ENCODE measurements at regions not wholly inside any gene's neighbourhood (a gene's known extent, or its start where the extent isn't known, plus 50 kb on each side); places are given as distances from the start of the nearest gene placed in this dataset.

DNA sequence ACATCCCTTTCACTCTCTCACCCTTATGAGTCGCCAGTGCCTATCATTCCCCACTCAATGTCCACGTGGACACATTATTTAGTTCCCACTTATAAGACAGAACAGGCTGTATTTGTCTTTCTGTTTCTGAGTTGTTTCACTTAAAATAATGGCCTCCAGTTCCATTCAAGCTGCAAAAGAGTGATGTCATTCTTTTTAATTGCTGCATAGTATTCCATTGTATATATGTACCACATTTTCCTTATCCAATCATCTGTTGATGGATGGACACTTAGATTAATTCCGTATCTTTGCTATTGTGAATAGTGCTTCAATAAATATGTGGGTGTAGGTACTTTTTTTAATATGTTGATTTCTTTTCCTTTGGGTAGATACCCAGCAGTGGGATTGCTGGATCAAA, 79.1 kb downstream of the ZNF365 start:
- Histone ChIP-seq H3K4me1 (ENCODE audit: insufficient read depth, low read length) (no peaks in the 10 kb centered on the region), H3K9ac (ENCODE audit: low read depth, low read length) (no peak overlapping the region), H3K9me3 (ENCODE audit: control insufficient read depth, insufficient read depth, low read length) (no peaks in the 10 kb centered on the region), H3K36me3 (ENCODE audit: insufficient read depth, low read length) (no peaks in the 10 kb centered on the region)

DNA sequence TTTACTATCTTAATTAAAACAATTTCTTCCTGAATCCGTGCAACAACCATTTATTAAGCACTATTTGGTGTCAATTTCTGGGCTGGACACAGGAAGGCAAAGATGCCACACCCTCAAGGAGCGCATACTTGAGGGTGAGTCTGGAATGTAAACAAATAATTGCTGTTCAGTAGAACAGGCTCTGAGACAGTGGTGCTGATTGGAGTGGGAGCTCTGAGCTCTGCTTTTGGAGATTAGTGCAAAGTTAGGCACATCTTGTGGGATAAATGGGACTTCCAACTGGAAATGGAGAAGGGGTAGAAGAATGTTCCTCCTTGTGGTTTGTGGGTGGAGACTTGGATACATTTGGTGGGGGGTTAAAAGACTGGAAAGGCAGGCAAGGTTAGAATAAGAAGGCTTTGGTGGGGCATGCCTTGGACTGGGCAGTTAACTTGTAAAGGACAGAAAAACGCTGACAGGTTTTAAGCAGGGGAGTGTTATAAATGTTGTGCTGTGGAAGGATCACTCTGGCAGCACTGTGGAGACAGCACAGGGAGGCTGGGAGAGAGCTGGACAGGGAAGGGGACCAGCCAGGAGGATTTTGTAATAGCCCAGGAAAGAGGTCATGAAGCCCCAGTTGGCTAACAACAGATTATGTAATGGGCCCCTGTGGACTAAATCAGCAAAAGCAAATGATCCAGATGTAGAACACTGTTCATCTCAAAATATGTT, 80.7 kb downstream of the ZNF365 start:
- Histone ChIP-seq H3K9ac (ENCODE audit: low read depth, low read length) (no peak overlapping the region), H3K36me3 (ENCODE audit: insufficient read depth, low read length) (no peaks in the 10 kb centered on the region), H3K4me1 (ENCODE audit: insufficient read depth, low read length) (no peaks in the 10 kb centered on the region), H3K9me3 (ENCODE audit: control insufficient read depth, insufficient read depth, low read length) (no peaks in the 10 kb centered on the region)

DNA sequence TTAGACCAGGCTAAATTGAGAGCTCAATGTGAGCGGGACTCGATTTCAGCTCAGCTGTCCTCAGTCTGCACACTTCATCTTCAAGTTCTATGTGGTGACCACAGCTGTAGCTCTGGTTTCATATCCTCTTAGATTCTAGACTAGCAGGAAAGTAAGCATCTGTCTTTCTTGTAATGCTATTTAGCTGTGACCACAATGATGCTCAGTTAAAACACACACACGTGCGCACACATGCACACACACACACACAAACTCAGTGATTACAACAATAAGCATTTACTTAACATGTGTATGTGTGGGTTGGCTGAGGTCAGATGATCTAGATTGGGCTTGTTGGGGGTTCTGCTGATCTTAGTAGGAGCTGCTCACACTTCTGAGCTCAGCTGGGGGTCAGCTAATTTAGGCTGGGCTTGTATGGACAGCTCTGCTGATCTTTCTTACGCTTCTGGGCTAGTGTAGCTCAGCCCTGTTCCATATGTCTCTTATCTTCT, 82.5 kb downstream of the ZNF365 start:
- Histone ChIP-seq H3K4me1 (ENCODE audit: insufficient read depth, low read length) (no peaks in the 10 kb centered on the region), H3K9me3 (ENCODE audit: control insufficient read depth, insufficient read depth, low read length) (no peaks in the 10 kb centered on the region), H3K9ac (ENCODE audit: low read depth, low read length) (no peak overlapping the region), H3K36me3 (ENCODE audit: insufficient read depth, low read length) (no peaks in the 10 kb centered on the region)

DNA sequence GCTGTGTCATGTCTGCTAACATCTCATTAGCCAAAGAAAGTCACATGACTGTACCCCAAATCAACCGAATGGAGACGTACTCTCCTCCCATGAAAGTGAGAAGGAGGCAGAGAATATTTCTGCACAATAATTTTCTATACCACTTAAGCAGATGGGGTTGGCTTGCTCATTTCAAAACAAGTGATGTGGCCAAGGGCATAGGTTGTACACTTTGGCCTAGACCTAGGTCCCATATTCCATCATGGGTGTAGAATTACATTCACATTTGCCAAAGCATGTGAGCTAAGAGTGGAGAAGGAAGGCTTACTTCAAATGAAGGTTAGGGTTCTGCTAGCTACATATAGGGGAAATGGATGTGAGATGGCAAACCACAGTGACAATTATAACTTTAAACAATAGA, 83.0 kb downstream of the ZNF365 start:
- no peak overlapping the region for H3K9ac ChIP-seq (ENCODE audit: low read depth, low read length)
- no peaks in the 10 kb centered on the region for H3K4me1 ChIP-seq (ENCODE audit: insufficient read depth, low read length)
- no peaks in the 10 kb centered on the region for H3K36me3 ChIP-seq (ENCODE audit: insufficient read depth, low read length)
- H3K9me3 ChIP-seq (ENCODE audit: control insufficient read depth, insufficient read depth, low read length) = no peaks in the 10 kb centered on the region

DNA sequence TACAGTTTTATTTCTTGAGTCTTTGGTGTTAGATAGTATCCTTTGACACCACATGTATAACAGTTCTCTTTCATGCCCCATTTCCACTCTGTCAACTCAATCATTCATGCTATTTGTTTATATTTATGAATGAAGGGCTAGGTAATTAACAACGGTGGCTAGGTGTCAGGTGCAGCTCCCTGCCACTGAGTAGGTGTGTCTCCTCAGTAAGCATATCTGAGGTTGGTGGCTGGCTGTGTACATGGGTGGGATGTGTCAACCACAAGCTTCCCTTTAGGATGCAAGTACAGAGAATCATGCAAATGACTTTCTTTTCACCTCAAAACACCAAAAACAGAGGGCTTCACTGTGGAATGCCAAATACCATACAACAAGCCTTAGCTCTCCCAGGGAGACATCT, 83.4 kb downstream of the ZNF365 start:
- H3K4me1 ChIP-seq (ENCODE audit: insufficient read depth, low read length) = no peaks in the 10 kb centered on the region
- H3K36me3 ChIP-seq (ENCODE audit: insufficient read depth, low read length) = no peaks in the 10 kb centered on the region
- no peaks in the 10 kb centered on the region for H3K9me3 ChIP-seq (ENCODE audit: control insufficient read depth, insufficient read depth, low read length)
- H3K9ac ChIP-seq (ENCODE audit: low read depth, low read length) = no peak overlapping the region

DNA sequence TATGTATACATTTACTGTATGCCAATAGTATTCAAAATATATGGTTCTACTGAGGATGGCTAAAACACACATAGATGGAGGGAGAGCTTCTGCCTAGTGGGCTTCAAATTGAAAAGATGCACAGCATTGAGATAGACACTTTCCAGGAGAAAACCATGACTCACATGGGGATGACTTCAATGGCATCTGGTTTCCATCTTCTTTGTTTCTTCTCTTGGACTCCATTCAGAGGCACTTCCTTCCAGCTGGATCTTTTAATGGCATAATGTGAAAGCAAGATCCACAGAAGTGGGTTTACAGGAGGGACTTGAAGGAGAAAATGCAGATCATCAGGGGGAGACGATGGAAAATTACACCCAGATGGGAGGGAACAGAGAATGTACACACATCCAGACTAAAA, 84.9 kb downstream of the ZNF365 start:
- Histone ChIP-seq H3K36me3 (ENCODE audit: insufficient read depth, low read length) (no peaks in the 10 kb centered on the region), H3K9ac (ENCODE audit: low read depth, low read length) (no peak overlapping the region), H3K9me3 (ENCODE audit: control insufficient read depth, insufficient read depth, low read length) (no peaks in the 10 kb centered on the region), H3K4me1 (ENCODE audit: insufficient read depth, low read length) (no peaks in the 10 kb centered on the region)

DNA sequence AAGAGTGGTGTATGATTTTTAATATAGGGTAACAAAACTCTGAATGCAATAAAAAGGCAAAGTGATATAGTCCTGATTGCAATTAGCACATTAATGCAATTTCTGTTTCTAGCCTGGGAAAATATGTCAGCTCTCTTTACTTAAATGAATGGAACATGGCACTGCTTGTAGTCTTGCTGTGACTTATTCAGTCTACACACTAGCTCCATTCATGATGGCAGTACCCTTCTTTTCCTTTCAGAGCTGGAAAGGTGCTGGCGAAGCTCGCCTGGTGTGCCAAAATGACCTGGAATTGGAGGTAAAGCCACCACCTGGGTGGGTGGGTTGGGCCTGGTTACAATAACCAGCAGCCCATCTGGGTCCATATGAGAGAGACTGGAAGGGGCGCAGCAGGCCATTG, 85.3 kb downstream of the ZNF365 start:
- Histone ChIP-seq H3K9ac (ENCODE audit: low read depth, low read length) (no peak overlapping the region), H3K4me1 (ENCODE audit: insufficient read depth, low read length) (no peaks in the 10 kb centered on the region), H3K9me3 (ENCODE audit: control insufficient read depth, insufficient read depth, low read length) (no peaks in the 10 kb centered on the region), H3K36me3 (ENCODE audit: insufficient read depth, low read length) (no peaks in the 10 kb centered on the region)

DNA sequence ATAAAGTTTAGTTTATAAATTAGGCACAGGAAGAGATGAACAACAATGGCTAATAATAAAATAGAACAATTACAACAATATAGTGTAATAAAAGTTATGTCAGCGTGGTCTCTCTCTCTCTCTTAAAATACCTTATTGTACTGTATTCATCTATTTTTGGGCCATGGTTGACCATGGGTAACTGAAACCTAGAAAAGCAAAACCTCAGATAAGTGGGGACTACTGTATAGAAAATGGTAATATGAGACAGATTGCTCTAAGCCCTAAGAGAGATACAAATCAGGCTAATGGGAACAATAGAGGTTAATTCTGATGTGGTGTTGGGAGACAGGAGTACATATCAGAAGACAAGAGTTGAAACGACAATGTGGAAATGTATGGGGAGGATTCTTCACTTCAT, 86.2 kb downstream of the ZNF365 start:
- H3K36me3 ChIP-seq (ENCODE audit: insufficient read depth, low read length) = no peaks in the 10 kb centered on the region
- no peaks in the 10 kb centered on the region for H3K9me3 ChIP-seq (ENCODE audit: control insufficient read depth, insufficient read depth, low read length)
- H3K9ac ChIP-seq (ENCODE audit: low read depth, low read length) = no peak overlapping the region
- no peaks in the 10 kb centered on the region for H3K4me1 ChIP-seq (ENCODE audit: insufficient read depth, low read length)

DNA sequence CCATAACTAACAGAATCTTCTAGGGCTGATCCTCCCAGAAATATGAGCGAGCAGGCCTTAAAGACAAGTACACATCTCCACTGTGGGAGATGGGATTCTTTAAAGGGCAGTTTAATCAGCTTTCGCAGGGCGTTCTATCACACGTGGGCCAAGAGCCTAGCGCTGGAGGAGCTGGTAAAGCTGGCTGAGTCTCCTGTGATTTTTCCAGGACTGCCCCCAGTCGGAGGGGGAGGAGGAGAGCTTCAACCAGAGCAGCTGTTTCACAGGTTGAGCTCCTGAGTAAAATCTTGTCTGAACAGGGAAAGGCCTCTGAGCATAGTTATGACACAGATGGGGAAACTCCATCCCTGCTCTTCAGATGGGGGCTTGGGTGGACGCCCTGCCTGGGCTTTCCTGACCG, 87.0 kb downstream of the ZNF365 start:
- H3K9ac ChIP-seq (ENCODE audit: low read depth, low read length) = no peak overlapping the region
- H3K36me3 ChIP-seq (ENCODE audit: insufficient read depth, low read length) = no peaks in the 10 kb centered on the region
- H3K9me3 ChIP-seq (ENCODE audit: control insufficient read depth, insufficient read depth, low read length) = no peaks in the 10 kb centered on the region
- no peaks in the 10 kb centered on the region for H3K4me1 ChIP-seq (ENCODE audit: insufficient read depth, low read length)

DNA sequence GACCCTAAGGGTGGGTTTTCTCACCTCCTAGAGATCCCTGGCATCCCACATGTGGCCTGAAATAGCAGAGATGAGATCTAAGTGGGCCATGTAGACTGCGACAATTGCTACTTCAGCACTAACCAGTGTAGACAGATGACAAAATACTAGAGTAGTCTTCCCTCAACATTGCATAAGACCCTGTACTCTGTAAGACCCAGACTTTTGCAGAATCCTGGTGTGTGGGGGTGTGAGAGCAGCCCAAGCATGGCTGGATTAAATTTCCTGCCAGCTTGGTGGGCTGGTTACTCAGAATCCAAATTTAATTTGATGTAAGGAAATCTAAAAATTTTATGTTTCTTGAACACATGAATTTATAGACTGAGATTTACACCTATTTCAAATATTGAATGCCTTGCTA, 88.3 kb downstream of the ZNF365 start:
- H3K36me3 ChIP-seq (ENCODE audit: insufficient read depth, low read length) = no peaks in the 10 kb centered on the region
- H3K9ac ChIP-seq (ENCODE audit: low read depth, low read length) = no peak overlapping the region
- no peaks in the 10 kb centered on the region for H3K9me3 ChIP-seq (ENCODE audit: control insufficient read depth, insufficient read depth, low read length)
- H3K4me1 ChIP-seq (ENCODE audit: insufficient read depth, low read length) = no peaks in the 10 kb centered on the region; the same call in 1 of the 2 replicates

DNA sequence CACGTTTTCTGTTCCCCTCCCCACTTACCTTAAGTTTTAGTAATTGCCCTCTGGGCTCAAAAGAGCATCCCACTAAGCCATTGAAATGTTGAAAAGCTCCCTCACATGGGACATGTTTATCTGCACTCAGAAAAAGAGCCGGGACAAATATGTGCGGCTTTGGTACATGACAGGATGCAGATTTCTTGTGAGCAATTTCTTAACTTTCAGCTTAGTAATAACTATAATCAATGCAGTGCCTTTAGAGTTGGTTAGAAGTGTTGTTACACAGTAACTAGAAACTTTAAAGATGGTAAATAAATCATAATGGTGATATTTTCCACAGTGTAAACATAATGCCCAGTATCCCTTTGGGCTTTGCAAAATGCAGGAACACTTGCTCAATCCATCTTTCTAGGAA, 89.2 kb downstream of the ZNF365 start:
- Histone ChIP-seq H3K36me3 (ENCODE audit: insufficient read depth, low read length) (no peaks in the 10 kb centered on the region), H3K9ac (ENCODE audit: low read depth, low read length) (no peak overlapping the region), H3K4me1 (ENCODE audit: insufficient read depth, low read length) (no peaks in the 10 kb centered on the region; the same call in 1 of the 2 replicates), H3K9me3 (ENCODE audit: control insufficient read depth, insufficient read depth, low read length) (no peaks in the 10 kb centered on the region)

DNA sequence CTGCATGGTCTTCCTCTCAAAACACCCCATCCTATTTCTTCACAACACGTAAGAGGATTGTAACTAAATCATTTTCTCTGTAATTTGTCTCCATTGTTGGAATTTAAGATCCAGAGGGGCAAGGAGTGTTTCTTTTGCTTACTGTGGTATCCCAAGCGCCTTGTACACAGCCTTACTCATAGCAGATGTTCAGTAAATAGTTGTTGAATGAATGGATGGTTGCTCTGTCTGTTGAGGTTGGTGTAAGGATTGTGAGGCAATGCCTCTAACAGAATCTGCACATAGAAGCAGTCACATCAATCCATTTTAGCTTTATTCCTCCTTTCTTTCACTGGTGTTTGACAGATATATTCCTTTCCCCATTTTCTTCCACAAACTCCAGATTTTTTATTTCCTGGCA, 90.1 kb downstream of the ZNF365 start:
- H3K4me1 ChIP-seq (ENCODE audit: insufficient read depth, low read length) = no peaks in the 10 kb centered on the region; the same call in 1 of the 2 replicates
- H3K9ac ChIP-seq (ENCODE audit: low read depth, low read length) = no peak overlapping the region
- no peaks in the 10 kb centered on the region for H3K9me3 ChIP-seq (ENCODE audit: control insufficient read depth, insufficient read depth, low read length)
- H3K36me3 ChIP-seq (ENCODE audit: insufficient read depth, low read length) = no peaks in the 10 kb centered on the region

DNA sequence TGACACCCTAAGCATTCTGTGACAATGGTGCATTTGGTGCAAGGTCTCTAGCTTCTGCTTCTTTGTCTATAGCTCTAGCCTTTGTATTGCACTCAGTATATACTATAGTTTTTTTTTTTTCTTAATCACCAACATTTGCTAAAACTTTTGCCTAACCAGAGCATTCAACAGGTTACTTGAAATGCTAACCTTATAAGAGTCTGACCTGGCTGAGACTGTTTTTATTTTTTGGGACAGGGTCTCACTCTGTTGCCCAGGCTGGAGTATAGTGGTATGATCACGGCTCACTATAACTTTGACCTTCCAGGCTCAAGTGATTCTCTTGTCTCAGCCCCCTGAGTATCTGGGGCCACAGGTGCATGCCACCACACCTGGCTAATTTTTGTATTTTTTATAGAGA, 92.4 kb downstream of the ZNF365 start:
- no peaks in the 10 kb centered on the region; the same call in 1 of the 2 replicates for H3K4me1 ChIP-seq (ENCODE audit: insufficient read depth, low read length)
- H3K9ac ChIP-seq (ENCODE audit: low read depth, low read length) = no peak overlapping the region
- no peaks in the 10 kb centered on the region for H3K9me3 ChIP-seq (ENCODE audit: control insufficient read depth, insufficient read depth, low read length)
- H3K36me3 ChIP-seq (ENCODE audit: insufficient read depth, low read length) = no peaks in the 10 kb centered on the region

DNA sequence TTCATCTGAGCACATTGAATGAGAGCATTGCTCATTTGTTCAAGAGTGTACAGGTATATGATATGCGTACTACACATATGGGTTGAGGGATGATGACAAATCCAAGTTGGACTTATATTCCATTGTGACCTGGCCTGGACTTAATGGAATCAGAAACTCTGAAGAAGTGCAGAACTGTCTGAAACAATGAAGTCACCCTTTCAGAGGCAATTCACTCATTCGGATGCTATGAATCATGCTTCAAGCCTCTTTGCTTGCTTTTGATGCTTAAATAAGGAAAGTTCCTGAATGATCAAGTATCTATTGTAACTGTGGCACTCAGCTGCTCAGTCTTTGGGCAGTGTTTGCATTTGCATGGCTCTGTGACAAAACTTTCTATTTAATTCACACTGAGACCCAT, 93.4 kb downstream of the ZNF365 start:
- Histone ChIP-seq H3K9me3 (ENCODE audit: control insufficient read depth, insufficient read depth, low read length) (no peaks in the 10 kb centered on the region), H3K9ac (ENCODE audit: low read depth, low read length) (no peak overlapping the region), H3K36me3 (ENCODE audit: insufficient read depth, low read length) (no peaks in the 10 kb centered on the region), H3K4me1 (ENCODE audit: insufficient read depth, low read length) (no peaks in the 10 kb centered on the region; the same call in 1 of the 2 replicates)

DNA sequence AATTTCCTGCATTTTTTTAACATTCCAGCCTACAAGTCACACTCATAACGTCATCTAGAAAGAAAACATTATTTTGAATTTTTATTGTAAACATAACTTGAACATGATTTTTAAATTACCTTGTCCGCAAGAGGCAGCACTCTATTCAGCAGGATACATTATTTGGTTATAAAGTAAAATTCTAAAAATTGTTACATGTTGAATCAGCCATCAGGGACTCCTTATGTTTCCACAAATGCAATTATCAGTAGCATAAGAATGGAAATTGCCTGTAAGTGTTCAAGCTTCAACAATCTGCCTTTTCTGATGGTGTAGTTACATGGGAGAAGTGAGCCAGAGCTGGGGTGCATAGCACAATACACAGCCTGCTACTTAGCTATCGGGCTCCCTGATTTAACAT, 97.5 kb downstream of the ZNF365 start:
- H3K9ac ChIP-seq (ENCODE audit: low read depth, low read length) = no peak overlapping the region
- no peaks in the 10 kb centered on the region for H3K36me3 ChIP-seq (ENCODE audit: insufficient read depth, low read length)
- no peaks in the 10 kb centered on the region; the same call in 1 of the 2 replicates for H3K9me3 ChIP-seq (ENCODE audit: control insufficient read depth, insufficient read depth, low read length)
- H3K4me1 ChIP-seq (ENCODE audit: insufficient read depth, low read length) = no peaks in the 10 kb centered on the region; the same call in 1 of the 2 replicates

All from ES-I3 (cell line).